ENCODE measurements at regions not wholly inside any gene's neighbourhood (a gene's known extent, or its start where the extent isn't known, plus 50 kb on each side); places are given as distances from the start of the nearest gene placed in this dataset.

DNA sequence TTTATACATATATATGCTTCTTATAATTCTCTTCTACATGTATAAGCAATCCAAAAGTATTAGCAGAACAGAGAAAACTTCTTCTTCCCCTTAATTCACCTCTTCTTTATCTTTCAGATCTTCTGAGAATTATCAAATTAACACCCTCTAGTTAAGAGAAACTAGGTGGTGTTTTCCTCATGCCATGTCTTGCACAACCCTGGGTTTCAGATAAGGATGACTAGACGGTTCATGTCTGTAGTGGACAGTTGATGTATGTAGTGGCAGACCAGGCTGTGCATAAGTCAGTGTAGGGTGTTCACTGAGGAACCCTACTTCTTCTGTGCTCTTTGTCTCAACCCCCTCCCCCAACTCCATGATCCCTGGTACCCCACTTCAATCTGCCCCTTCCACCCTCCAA is 187.3 kb downstream of the SAMD5 start:
- no peak for DNase-seq (ENCODE audit: low spot score in 2 of 2, unreplicated experiment in 2 of 2)
- no peaks in the 10 kb centered on the region for H3K9me3 Mint-ChIP-seq
- H3K4me3 Mint-ChIP-seq = no peak overlapping the region
- no peaks in the 10 kb centered on the region for H3K27me3 Mint-ChIP-seq (ENCODE audit: low read depth)
- no peak overlapping the region for H3K27ac Mint-ChIP-seq
- no peaks in the 10 kb centered on the region for H3K36me3 Mint-ChIP-seq
- peaks cover 28% of the 10 kb centered on the region for H3K4me1 Mint-ChIP-seq
- TF ChIP-seq, protein P1, sequence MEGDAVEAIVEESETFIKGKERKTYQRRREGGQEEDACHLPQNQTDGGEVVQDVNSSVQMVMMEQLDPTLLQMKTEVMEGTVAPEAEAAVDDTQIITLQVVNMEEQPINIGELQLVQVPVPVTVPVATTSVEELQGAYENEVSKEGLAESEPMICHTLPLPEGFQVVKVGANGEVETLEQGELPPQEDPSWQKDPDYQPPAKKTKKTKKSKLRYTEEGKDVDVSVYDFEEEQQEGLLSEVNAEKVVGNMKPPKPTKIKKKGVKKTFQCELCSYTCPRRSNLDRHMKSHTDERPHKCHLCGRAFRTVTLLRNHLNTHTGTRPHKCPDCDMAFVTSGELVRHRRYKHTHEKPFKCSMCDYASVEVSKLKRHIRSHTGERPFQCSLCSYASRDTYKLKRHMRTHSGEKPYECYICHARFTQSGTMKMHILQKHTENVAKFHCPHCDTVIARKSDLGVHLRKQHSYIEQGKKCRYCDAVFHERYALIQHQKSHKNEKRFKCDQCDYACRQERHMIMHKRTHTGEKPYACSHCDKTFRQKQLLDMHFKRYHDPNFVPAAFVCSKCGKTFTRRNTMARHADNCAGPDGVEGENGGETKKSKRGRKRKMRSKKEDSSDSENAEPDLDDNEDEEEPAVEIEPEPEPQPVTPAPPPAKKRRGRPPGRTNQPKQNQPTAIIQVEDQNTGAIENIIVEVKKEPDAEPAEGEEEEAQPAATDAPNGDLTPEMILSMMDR (IDR thresholded peaks at IDR 0.05; ENCODE audit: unreplicated experiment) = no peak

- Mint-ChIP-seq H3K36me3 (no peaks in the 10 kb centered on the region), H3K27me3 (ENCODE audit: low read depth) (no peaks in the 10 kb centered on the region), H3K4me1 (peaks cover 24% of the 10 kb centered on the region), H3K27ac (no peak overlapping the region), H3K9me3 (peaks cover 8% of the 10 kb centered on the region), H3K4me3 (no peak overlapping the region)
- TF ChIP-seq, protein P1 (IDR thresholded peaks at IDR 0.05; ENCODE audit: unreplicated experiment) = no peak
- DNase-seq (ENCODE audit: low spot score in 2 of 2, unreplicated experiment in 2 of 2) = no peak
These were observed 190.7 kb downstream of the SAMD5 start for GRCh38 chr6:147699140-147699539.

DNA sequence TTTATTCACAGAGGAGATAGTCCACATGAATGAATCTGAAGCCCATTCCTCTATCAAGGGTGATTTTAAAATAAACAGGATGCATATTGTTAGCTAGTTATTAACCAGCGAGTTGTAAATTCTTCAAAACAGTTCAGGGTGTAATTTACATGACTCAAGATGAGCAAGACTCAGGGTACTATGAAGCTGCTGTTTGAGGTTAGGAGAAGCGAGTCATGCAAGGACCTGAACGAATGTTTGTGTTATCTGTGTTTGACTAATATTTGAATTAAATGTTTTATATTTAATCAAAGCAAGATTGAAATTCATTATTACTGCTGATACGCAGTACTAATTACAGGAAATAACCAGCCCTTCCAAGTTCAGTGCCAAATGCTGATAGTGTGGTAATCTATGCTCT is 191.1 kb downstream of the SAMD5 start:
- no peak overlapping the region for H3K4me3 Mint-ChIP-seq
- H3K27me3 Mint-ChIP-seq (ENCODE audit: low read depth) = no peaks in the 10 kb centered on the region
- H3K36me3 Mint-ChIP-seq = no peaks in the 10 kb centered on the region
- no peak overlapping the region for H3K27ac Mint-ChIP-seq
- H3K9me3 Mint-ChIP-seq = peaks cover 8% of the 10 kb centered on the region
- peaks cover 24% of the 10 kb centered on the region for H3K4me1 Mint-ChIP-seq
- TF ChIP-seq, protein P1 (IDR thresholded peaks at IDR 0.05; ENCODE audit: unreplicated experiment) = no peak
- no peak for DNase-seq (ENCODE audit: low spot score in 2 of 2, unreplicated experiment in 2 of 2)

- no peak for DNase-seq (ENCODE audit: low spot score in 2 of 2, unreplicated experiment in 2 of 2)
- TF ChIP-seq, protein P1 (IDR thresholded peaks at IDR 0.05; ENCODE audit: unreplicated experiment) = no peak
- H3K4me3 Mint-ChIP-seq = no peak overlapping the region
- H3K9me3 Mint-ChIP-seq = peaks cover 8% of the 10 kb centered on the region
- H3K36me3 Mint-ChIP-seq = no peaks in the 10 kb centered on the region
- H3K4me1 Mint-ChIP-seq = peaks cover 24% of the 10 kb centered on the region
- H3K27me3 Mint-ChIP-seq (ENCODE audit: low read depth) = no peaks in the 10 kb centered on the region
- H3K27ac Mint-ChIP-seq = peak overlapping the region; percentile 67
These were observed 192.1 kb downstream of the SAMD5 start for GRCh38 chr6:147700436-147701209.

DNA sequence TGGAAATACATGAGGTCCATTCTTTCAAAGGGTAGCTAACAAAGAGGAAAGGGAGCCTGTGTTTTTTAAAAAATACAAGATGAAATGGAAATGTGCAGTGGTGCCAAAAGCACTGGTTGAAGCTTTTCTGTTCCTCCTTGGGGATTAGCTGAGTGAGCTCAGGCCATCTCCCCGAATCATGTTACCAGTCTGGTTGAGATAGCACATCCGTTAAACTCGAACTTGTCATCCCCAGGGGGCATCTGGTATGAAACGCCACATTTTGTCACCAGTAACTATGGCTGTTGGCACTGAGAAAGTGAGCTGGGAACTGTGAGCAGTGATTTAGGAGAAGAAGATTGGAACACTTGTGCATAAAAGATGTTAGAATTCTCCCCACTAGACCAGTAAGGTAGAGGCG is 196.2 kb downstream of the SAMD5 start:
- no peak overlapping the region for H3K4me3 Mint-ChIP-seq
- no peaks in the 10 kb centered on the region for H3K27me3 Mint-ChIP-seq (ENCODE audit: low read depth)
- H3K9me3 Mint-ChIP-seq = peaks cover 8% of the 10 kb centered on the region
- TF ChIP-seq, protein P1 (IDR thresholded peaks at IDR 0.05; ENCODE audit: unreplicated experiment) = no peak
- no peaks in the 10 kb centered on the region for H3K36me3 Mint-ChIP-seq
- H3K4me1 Mint-ChIP-seq = peaks cover 25% of the 10 kb centered on the region
- H3K27ac Mint-ChIP-seq = no peak overlapping the region
- no peak for DNase-seq (ENCODE audit: low spot score in 2 of 2, unreplicated experiment in 2 of 2)

Data from mesothelial cell of epicardium (in vitro differentiated cells).